Breast epithelium (tissue), 4 donors: ENCODE measurements at regions not wholly inside any gene's neighbourhood (a gene's known extent, or its start where the extent isn't known, plus 50 kb on each side); places are given as distances from the start of the nearest gene placed in this dataset.

Experiments used
- DNase-seq, 2 donors: peaks; one replicate each; pipeline ENCODE4 v3.0.0-alpha.2; 2019; ENCODE audit warnings: low spot score in 2 of 2
- H3K27ac ChIP-seq, 2 donors: fragments of 200-600 bp; sonication (generic) in 1 of 2; one replicate each; pipeline ENCODE4 v1.5.1; 2016 to 2019; ENCODE audit warnings: mild to moderate bottlenecking in 1 of 2
- H3K27me3 ChIP-seq, 2 donors: fragments of 200-600 bp; sonication (generic) in 1 of 2; one replicate each; pipeline versions ENCODE4 v1.5.1 to v1.6.0; 2017 to 2019; ENCODE audit warnings: control low read depth in 1 of 2, mild to moderate bottlenecking in 1 of 2
- H3K36me3 ChIP-seq: fragments of 200-600 bp; one replicate; pipeline ENCODE4 v1.5.1; 2019
- H3K4me1 ChIP-seq, 2 donors: fragments of 200-600 bp; sonication (generic); one replicate each; pipeline ENCODE4 v1.5.1; 2016 to 2019; ENCODE audit warnings: control low read depth in 1 of 2
- H3K4me3 ChIP-seq, 3 donors: fragments of 200-600 bp; sonication (generic); 1 replicate in 2 of 3; 2 replicates in 1 of 3; pipeline ENCODE4 v1.5.1; 2016 to 2019; ENCODE audit warnings: mild to moderate bottlenecking in 3 of 3, moderate library complexity in 2 of 3
- H3K9me3 ChIP-seq, 2 donors: fragments of 200-600 bp; sonication (generic) in 1 of 2; one replicate each; pipeline ENCODE4 v1.5.1; 2016 to 2019; ENCODE audit warnings: control low read depth in 1 of 2
- POLR2A ChIP-seq: fragments of 450-650 bp; IDR thresholded peaks from one replicate; pipeline ENCODE4 v1.6.1; 2016; ENCODE audit warnings: antibody characterized with exemption, mild to moderate bottlenecking, moderate library complexity
- POLR2AphosphoS5 ChIP-seq, 3 donors: sonication (generic); formaldehyde crosslinking; IDR thresholded peaks; one replicate each; pipeline ENCODE4 v1.6.1; 2017; ENCODE audit warnings: antibody characterized with exemption in 3 of 3
- intact Hi-C: fragments of 100-400 bp; cut with DNase I; formaldehyde crosslinking; loops from one replicate; pipeline ENCODE4 v1.15.1; 2023; ENCODE audit warnings: low total_unique reads
- TF ChIP-seq, protein P1 (sequence below), 3 donors: fragments of 450-650 bp; IDR thresholded peaks; one replicate each; pipeline ENCODE4 v1.5.1; 2016 to 2017; ENCODE audit warnings: antibody characterized with exemption in 3 of 3, mild to moderate bottlenecking in 3 of 3, moderate library complexity in 3 of 3

DNA sequence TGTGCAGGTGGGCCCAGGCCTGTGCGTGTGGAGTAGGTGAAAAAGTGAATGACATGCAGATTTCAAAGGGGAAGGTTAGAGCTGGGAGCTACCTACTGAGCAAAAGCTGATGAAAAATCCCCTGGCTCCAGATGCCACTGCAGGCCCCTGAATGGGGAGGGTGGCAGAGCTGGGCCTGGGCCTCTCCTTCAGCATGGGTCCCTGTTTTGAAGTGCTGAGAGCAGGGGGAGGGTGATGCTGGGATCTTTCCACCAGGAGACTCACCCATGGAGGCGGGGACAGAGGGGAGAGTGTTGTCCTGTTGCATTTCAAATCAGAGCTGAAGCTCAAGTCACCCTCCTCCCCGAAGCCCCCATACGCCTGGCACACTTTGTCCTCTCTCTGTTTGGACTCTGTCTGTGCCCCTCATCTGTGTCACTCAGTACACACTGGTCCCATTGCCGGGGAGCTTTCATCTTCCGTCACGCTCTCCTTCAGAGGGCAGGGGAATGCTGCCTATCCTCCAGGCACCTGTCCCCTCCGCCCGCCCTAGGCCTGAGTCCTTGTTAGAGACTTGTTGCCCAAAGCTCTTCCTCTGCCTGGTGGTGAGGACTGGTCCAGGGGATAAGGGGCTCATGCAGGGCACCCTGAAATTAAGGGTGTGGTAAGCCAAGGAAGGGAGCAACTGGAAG is 206.6 kb downstream of the HAUS1 start:
- Histone ChIP-seq H3K27ac (no peak overlapping the region), H3K4me1 (no peaks in the 10 kb centered on the region), H3K36me3 (no peaks in the 10 kb centered on the region), H3K27me3 (no peaks in the 10 kb centered on the region), H3K9me3 (peaks cover 0 to 12% of the 10 kb centered on the region in 2 donors), H3K4me3 (no peak overlapping the region)
- DNase-seq = no peak
- intact Hi-C loops = loop anchor here (10.0 kb wide), 1 partner anchor 804 kb away; no protein-coding TSS in a partner anchor
- TF ChIP-seq POLR2A (no peak), POLR2AphosphoS5 (IDR thresholded peaks at IDR 0.05) (no peak)
- TF ChIP-seq, protein P1, sequence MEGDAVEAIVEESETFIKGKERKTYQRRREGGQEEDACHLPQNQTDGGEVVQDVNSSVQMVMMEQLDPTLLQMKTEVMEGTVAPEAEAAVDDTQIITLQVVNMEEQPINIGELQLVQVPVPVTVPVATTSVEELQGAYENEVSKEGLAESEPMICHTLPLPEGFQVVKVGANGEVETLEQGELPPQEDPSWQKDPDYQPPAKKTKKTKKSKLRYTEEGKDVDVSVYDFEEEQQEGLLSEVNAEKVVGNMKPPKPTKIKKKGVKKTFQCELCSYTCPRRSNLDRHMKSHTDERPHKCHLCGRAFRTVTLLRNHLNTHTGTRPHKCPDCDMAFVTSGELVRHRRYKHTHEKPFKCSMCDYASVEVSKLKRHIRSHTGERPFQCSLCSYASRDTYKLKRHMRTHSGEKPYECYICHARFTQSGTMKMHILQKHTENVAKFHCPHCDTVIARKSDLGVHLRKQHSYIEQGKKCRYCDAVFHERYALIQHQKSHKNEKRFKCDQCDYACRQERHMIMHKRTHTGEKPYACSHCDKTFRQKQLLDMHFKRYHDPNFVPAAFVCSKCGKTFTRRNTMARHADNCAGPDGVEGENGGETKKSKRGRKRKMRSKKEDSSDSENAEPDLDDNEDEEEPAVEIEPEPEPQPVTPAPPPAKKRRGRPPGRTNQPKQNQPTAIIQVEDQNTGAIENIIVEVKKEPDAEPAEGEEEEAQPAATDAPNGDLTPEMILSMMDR (IDR thresholded peaks at IDR 0.05) = no peak

DNA sequence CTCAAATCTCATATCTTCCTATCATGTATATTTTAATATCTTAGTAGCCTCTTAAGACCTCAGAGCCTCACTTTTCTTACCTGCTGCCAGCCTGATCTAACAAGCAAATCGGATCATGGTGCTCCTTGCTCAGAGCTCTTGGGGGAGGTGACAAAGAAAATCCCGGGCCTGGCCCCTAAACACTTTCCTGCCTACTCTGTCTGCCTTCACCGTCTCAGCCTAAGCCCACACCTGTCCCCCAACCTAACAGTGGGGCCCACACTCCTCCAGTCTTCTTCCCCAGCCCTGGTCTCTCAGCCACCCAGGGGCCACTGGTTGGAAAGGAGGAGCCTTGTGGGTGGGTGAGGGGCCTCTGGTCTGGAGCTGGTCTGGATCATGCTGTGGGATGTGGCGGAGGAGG is 207.3 kb downstream of the HAUS1 start:
- DNase-seq = no peak
- Histone ChIP-seq H3K36me3 (no peaks in the 10 kb centered on the region), H3K4me1 (no peaks in the 10 kb centered on the region), H3K27me3 (no peaks in the 10 kb centered on the region), H3K9me3 (peaks cover 0 to 5% of the 10 kb centered on the region in 2 donors), H3K27ac (no peak overlapping the region), H3K4me3 (no peak overlapping the region)
- TF ChIP-seq POLR2A (no peak), POLR2AphosphoS5 (IDR thresholded peaks at IDR 0.05) (no peak)
- TF ChIP-seq, protein P1 (IDR thresholded peaks at IDR 0.05) = no peak
- intact Hi-C loops = loop anchor here (10.0 kb wide), 1 partner anchor 803 kb away; no protein-coding TSS in a partner anchor

DNA sequence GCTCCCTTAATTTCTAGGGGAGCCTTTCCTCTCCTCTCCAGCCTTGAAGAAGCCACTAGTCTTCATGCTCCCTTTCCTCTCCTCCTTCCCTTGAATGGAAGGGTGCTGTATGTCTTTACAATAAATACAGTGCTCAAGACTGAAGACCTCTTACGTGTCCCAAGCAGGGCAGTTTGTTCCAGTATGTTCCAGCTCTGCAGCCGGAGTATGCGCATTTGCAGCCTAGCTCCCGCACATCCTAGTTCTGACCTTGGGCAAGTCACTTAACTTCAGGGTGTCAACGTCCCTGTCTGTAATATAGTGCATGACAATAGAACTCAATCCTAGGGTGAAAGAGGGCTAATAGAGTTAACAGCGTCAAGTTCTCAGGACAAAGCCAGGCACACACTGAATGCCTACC is 208.0 kb downstream of the HAUS1 start:
- no peaks in the 10 kb centered on the region for H3K36me3 ChIP-seq
- TF ChIP-seq POLR2AphosphoS5 (IDR thresholded peaks at IDR 0.05) = no peak
- H3K27ac ChIP-seq = no peak overlapping the region
- DNase-seq = no peak
- intact Hi-C loops = loop anchor here (10.0 kb wide), 1 partner anchor 803 kb away; no protein-coding TSS in a partner anchor
- no peaks in the 10 kb centered on the region for H3K9me3 ChIP-seq
- H3K4me3 ChIP-seq = no peak overlapping the region
- no peaks in the 10 kb centered on the region for H3K4me1 ChIP-seq
- no peaks in the 10 kb centered on the region for H3K27me3 ChIP-seq

DNA sequence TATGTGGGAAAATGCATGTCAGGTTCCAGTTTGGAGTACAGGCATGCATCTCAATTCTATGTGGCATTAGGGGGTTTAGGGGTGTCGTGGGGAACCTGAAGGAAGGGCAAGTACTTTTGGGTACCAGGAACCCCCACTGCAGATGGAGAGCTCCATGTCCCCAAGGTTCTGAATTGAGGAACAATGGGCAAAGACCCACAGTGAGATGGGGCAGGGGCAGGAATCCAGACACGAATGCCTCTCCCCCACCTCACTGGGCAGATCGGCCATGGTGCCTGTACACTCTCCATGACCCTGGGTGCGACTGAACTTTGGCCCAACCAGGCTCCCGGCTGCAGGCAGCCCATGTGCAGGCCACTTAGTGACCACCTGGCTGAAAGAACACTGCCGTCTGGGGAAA is 209.3 kb downstream of the HAUS1 start:
- Histone ChIP-seq H3K36me3 (no peaks in the 10 kb centered on the region), H3K4me1 (no peaks in the 10 kb centered on the region), H3K27me3 (no peaks in the 10 kb centered on the region), H3K27ac (no peak overlapping the region), H3K9me3 (no peaks in the 10 kb centered on the region), H3K4me3 (no peak overlapping the region)
- intact Hi-C loops = loop anchor here (10.0 kb wide), 1 partner anchor 801 kb away; no protein-coding TSS in a partner anchor
- DNase-seq = no peak
- TF ChIP-seq, protein P1 (IDR thresholded peaks at IDR 0.05) = no peak
- TF ChIP-seq POLR2AphosphoS5 (IDR thresholded peaks at IDR 0.05) (no peak), POLR2A (no peak)

DNA sequence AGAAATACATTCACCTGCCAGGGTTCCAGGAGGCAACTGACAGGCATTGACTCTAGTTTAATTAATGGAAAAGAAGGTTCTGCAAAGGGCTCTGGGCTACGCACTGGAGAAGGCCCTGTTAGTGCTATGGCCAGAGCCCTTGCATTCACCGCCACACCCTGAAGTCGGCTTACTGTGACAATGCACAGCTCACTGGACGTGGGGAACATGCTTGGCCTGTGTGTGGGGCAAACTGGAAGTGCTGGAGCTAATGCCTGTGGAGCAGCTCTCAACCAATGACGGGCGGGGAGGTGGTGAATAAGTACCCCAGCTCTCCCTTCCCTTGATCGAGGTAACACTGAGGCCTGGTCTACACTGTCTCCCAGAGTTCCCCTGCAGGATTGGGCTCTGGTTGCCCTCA is 209.8 kb downstream of the HAUS1 start:
- Histone ChIP-seq H3K4me3 (no peak overlapping the region), H3K4me1 (no peaks in the 10 kb centered on the region), H3K27ac (no peak overlapping the region), H3K9me3 (no peaks in the 10 kb centered on the region), H3K36me3 (no peaks in the 10 kb centered on the region), H3K27me3 (no peaks in the 10 kb centered on the region)
- intact Hi-C loops = loop anchor here (10.0 kb wide), 1 partner anchor 801 kb away; no protein-coding TSS in a partner anchor
- TF ChIP-seq POLR2AphosphoS5 (IDR thresholded peaks at IDR 0.05) (no peak), POLR2A (no peak)
- TF ChIP-seq, protein P1 (IDR thresholded peaks at IDR 0.05) = no peak
- no peak for DNase-seq
